Left renal pelvis (tissue), 4 donors: ENCODE measurements at regions not wholly inside any gene's neighbourhood (a gene's known extent, or its start where the extent isn't known, plus 50 kb on each side); places are given as distances from the start of the nearest gene placed in this dataset.
A peak's percentile ranks its signal among the peaks of the same experiment; 100 is the strongest.

Source experiments
- DNase-seq, 4 donors: peaks; one replicate each; pipeline ENCODE4 v3.0.0-alpha.2; 2013; ENCODE audit warnings: low read depth in 4 of 4, low spot score in 3 of 4

GRCh38 chr5:152853361-152853760 lies 448.3 kb upstream of the NMUR2 start:
- DNase-seq, result no peak

- no peak for DNase-seq
These were observed 450.4 kb upstream of the NMUR2 start for GRCh38 chr5:152855441-152855840.

DNA sequence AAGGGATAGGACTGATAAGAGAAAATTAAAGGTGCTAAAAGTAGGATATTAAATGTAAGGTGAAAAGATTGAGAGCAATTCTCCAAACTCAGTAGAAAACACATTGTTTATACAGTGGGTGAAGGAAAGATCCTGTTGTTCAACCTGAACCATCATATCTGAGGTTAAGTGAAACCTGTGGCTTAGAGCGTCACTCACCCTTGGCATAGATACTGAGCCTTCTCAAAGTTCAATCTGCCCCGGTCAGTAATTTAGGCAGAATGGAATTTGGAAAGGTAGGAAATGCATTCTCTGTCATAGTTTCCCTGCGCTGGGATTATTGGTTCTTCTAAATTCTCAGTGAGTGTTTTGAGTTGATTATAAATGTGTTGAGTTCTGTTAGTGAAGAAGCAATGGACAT lies 456.2 kb upstream of the NMUR2 start:
- no peak for DNase-seq

- no peak for DNase-seq
These were observed 459.4 kb upstream of the NMUR2 start for GRCh38 chr5:152864447-152864846.

GRCh38 chr5:152864991-152865390 lies 459.9 kb upstream of the NMUR2 start:
- no peak for DNase-seq

DNA sequence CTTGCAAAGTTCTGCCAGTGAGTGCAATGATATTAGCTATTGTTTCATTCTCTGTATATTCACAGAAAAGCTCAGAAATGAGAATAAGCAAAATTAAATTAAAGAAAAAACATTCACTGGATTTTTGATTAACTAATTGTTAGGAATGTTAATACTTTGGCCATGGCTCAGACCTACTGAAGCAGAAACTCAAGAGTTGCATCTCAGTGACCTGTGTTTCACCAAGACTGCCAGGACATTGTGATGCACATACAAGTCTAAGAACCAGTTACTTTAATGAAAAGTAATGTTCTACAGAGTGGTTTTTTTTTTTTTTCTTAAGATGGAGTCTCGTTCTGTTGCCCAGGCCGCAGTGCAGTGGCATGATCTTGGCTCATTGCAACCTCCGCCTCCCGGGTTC lies 464.9 kb upstream of the NMUR2 start:
- no peak for DNase-seq

DNA sequence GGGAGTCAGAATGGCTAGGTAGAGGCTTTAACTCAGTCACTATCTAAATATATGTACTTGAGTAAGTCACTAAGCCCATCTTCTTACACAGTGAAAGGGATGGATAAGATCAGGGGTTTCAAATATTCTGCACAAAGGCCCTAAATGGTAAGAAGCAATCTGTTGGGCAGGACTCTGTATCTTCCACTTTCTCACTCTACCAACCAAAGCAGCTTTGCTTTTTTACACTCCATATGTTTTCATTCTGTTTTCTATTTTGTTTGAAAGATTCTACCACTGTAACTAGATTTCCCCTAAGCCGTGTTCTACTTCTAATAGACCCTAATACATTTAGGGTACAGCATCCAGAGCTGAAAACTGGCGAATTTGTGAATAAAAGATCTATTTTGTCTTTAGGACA lies 477.5 kb upstream of the NMUR2 start:
- no peak for DNase-seq

GRCh38 chr5:152883066-152883775 lies 478.1 kb upstream of the NMUR2 start:
- no peak for DNase-seq

GRCh38 chr5:152884006-152884405 lies 478.9 kb upstream of the NMUR2 start:
- DNase-seq, result peak in 1 of 4 donors; percentile 9

DNA sequence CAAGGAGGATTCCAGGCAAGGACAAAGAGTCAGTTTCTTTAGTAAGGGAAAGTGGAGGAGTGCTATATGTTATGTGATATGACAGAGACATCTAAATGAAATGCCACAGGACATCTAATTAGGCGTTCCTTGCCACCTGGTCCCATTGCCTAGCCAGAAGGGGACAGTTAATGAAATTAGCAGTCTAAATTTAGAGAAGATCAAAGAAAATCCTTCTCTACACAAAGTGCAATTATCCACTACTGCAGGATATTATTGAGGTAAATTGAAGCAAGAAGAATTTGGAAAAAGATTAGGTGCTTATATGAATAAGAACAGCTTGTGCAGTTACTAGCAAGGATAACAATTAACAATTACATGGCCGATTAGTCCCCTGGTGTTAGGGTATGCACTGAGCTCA lies 495.3 kb upstream of the NMUR2 start:
- DNase-seq, result no peak

DNA sequence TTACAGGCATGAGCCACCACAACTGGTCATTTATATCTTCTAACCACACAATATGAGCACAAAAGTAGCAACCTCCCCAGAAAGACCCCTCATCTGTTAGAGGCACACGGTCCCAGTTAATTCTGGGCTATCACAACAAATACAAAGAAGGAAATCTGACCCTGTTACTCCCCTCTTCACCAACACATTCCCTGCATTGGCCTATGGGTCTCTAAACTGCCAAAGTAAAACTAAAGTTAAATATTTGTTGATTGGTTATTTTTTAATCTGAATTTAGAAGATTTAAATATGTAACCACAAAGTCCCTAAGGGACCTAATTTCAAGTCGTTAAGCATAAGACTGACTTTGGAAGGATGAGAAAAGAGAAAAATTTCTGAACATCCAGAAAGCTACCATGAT lies 496.7 kb upstream of the NMUR2 start:
- DNase-seq, result no peak

- DNase-seq, result no peak
These were observed 500.2 kb upstream of the NMUR2 start for GRCh38 chr5:152905286-152905685.

- no peak for DNase-seq
These were observed 502.6 kb upstream of the NMUR2 start for GRCh38 chr5:152907488-152908245.

GRCh38 chr5:152912924-152913323 lies 507.8 kb upstream of the NMUR2 start:
- no peak for DNase-seq

DNA sequence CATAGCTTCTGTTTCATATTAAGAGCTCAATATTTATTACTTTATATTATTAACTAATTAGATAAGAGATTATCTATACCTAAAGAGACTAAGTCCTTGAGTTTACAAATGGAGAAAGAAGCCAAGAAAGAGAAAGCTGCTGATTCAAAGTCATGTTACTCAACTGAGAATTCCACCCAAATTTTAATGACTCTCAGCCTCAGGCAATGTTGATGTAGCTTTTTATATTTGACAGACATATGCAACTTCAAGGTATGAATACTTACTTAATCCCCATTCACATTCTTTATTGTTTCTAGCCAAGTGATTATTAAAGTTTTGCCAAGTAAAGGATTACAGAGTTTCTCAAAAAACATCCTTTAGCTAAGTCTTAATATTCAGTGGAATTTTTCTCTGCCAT lies 527.5 kb upstream of the NMUR2 start:
- no peak for DNase-seq

- DNase-seq, result no peak
These were observed 528.0 kb upstream of the NMUR2 start for GRCh38 chr5:152933056-152933455.

DNA sequence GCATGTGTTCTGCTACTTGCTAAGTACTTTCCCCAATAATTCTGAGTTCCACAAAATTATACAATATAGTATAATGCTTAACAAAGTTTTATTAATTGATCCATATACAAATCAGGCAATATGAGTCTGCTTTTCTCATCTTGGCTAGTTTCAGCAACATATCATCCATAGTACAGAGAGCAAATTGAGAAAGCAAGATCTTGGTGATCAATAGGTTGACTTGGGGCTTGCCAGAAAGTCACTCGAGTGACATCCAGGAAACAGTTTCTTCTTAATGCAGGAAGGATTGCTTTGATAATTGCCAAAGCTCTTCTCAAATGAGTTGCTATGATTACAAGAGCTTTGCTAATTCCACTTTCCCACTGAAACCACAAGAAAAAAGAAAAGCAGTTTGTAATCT lies 533.6 kb upstream of the NMUR2 start:
- DNase-seq, result no peak

GRCh38 chr5:152942633-152943336 lies 537.7 kb upstream of the NMUR2 start:
- DNase-seq, result no peak

- no peak for DNase-seq
These were observed 536.5 kb upstream of the GRIA1 start for GRCh38 chr5:152953788-152954483.

GRCh38 chr5:152956943-152957613 lies 533.4 kb upstream of the GRIA1 start:
- no peak for DNase-seq
